ENCODE measurements at regions not wholly inside any gene's neighbourhood (a gene's known extent, or its start where the extent isn't known, plus 50 kb on each side); places are given as distances from the start of the nearest gene placed in this dataset.
"Not testable (repeated sequence)": the region's sequence is repeated elsewhere in the genome, so short reads cannot be mapped to it uniquely, and the experiment has no call there.

DNA sequence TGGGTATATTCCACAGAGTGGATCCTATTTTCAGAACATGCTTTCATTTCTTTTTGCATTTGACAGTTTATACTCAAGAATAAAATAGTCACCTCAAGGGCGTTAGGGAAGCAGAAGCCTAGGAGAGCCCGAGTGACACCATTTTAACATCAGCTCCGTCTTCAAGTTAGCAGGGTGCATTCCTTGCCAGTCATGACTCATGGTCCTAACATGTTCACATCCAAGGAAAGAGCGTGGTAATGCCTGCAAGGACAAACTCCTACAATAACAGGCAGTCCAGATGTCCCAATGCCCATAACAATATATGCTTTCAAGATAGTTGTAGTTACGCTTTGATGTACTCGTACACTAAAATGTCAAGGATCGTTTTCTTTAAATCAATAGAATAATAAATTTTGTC lies 848.4 kb downstream of the SPATA31A7 start:
- peak; percentile 9 for FAIRE-seq
- dilution Hi-C loops (cut with MboI; ENCODE audit: extremely low pct_ligation_motif_present, low sequenced_read_pairs); H4K20me1 ChIP-seq (ENCODE audit: control insufficient read depth, extremely low read depth, insufficient read depth, low read length); H3K27ac ChIP-seq (ENCODE audit: control insufficient read depth, insufficient read depth, low read length); H3K4me2 ChIP-seq (ENCODE audit: control insufficient read depth, extremely low read depth, insufficient read depth, low read depth, low read length); DNase-seq (ENCODE audit: low read depth, low spot score); H3K4me1 ChIP-seq (ENCODE audit: control insufficient read depth, extremely low read depth, insufficient read depth, low read length); H3K9me1 ChIP-seq (ENCODE audit: control insufficient read depth, extremely low read depth, insufficient read depth, low read length); H3K9me3 ChIP-seq (ENCODE audit: control insufficient read depth, low read depth, low read length); H3K27me3 ChIP-seq (ENCODE audit: control insufficient read depth, extremely low read depth, insufficient read depth, low read length); H2AFZ ChIP-seq (ENCODE audit: control insufficient read depth, low read length); H3K36me3 ChIP-seq (ENCODE audit: control insufficient read depth in 2 of 2, extremely low read depth in 1 of 2, insufficient read depth in 2 of 2, low read length in 2 of 2); H3K79me2 ChIP-seq (ENCODE audit: control insufficient read depth, insufficient read depth, low read length); H3K9ac ChIP-seq (ENCODE audit: control insufficient read depth, extremely low read depth, insufficient read depth, low read length); H3K4me3 ChIP-seq (ENCODE audit: control insufficient read depth in 2 of 3, extremely low read depth in 1 of 3, insufficient read depth in 2 of 3, low read depth in 1 of 3, low read length in 3 of 3): not testable (repeated sequence)

DNA sequence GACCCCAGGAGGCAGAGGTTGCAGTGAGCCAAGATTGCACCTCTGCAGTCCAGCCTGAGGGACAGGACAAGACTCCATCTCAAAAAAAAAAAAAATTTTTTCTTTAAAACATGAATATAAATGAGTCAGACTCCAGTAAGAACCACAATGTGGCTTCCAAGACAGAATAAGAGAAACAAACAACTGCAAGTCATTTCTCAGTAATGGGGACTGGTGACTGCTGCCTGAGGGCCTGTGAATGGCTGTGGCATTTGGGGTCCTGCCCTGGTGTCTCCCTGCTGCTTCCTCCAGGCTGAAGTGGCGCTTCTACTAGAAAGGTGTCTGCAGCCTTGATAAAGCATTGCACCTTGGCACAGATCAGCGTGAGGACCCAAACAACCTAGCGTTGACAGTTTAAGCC lies 868.3 kb downstream of the SPATA31A7 start:
- dilution Hi-C loops (cut with MboI; ENCODE audit: extremely low pct_ligation_motif_present, low sequenced_read_pairs); H3K36me3 ChIP-seq (ENCODE audit: control insufficient read depth in 2 of 2, extremely low read depth in 1 of 2, insufficient read depth in 2 of 2, low read length in 2 of 2); H3K79me2 ChIP-seq (ENCODE audit: control insufficient read depth, insufficient read depth, low read length); H3K9me1 ChIP-seq (ENCODE audit: control insufficient read depth, extremely low read depth, insufficient read depth, low read length); H3K9me3 ChIP-seq (ENCODE audit: control insufficient read depth, low read depth, low read length); H3K27me3 ChIP-seq (ENCODE audit: control insufficient read depth, extremely low read depth, insufficient read depth, low read length); H2AFZ ChIP-seq (ENCODE audit: control insufficient read depth, low read length); H3K4me2 ChIP-seq (ENCODE audit: control insufficient read depth, extremely low read depth, insufficient read depth, low read depth, low read length); H3K4me3 ChIP-seq (ENCODE audit: control insufficient read depth in 2 of 3, extremely low read depth in 1 of 3, insufficient read depth in 2 of 3, low read depth in 1 of 3, low read length in 3 of 3); H3K27ac ChIP-seq (ENCODE audit: control insufficient read depth, insufficient read depth, low read length); FAIRE-seq; H3K9ac ChIP-seq (ENCODE audit: control insufficient read depth, extremely low read depth, insufficient read depth, low read length); H3K4me1 ChIP-seq (ENCODE audit: control insufficient read depth, extremely low read depth, insufficient read depth, low read length); H4K20me1 ChIP-seq (ENCODE audit: control insufficient read depth, extremely low read depth, insufficient read depth, low read length); DNase-seq (ENCODE audit: low read depth, low spot score): not testable (repeated sequence)

DNA sequence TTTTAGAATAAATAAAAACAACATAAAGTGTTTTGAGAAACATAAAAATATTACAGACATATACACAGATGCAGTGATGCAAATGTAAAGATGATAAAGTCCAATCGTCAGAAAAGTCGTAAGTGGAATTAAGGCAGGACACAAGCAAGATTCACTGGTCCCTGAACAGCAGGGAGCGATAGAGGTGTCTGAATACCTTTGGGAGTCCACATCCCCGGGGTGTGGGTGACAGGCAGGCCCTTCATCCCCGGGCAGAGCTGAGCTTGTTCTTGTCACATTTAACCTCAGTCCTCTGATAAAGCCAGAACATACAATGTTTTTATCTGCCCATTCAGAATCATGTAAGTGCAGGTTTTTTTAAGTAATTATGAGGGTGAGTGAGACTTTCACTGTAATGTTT lies 881.2 kb downstream of the SPATA31A7 start:
- H4K20me1 ChIP-seq (ENCODE audit: control insufficient read depth, extremely low read depth, insufficient read depth, low read length); H2AFZ ChIP-seq (ENCODE audit: control insufficient read depth, low read length); dilution Hi-C loops (cut with MboI; ENCODE audit: extremely low pct_ligation_motif_present, low sequenced_read_pairs); H3K27ac ChIP-seq (ENCODE audit: control insufficient read depth, insufficient read depth, low read length); H3K27me3 ChIP-seq (ENCODE audit: control insufficient read depth, extremely low read depth, insufficient read depth, low read length); DNase-seq (ENCODE audit: low read depth, low spot score); H3K79me2 ChIP-seq (ENCODE audit: control insufficient read depth, insufficient read depth, low read length); H3K9me1 ChIP-seq (ENCODE audit: control insufficient read depth, extremely low read depth, insufficient read depth, low read length); H3K9ac ChIP-seq (ENCODE audit: control insufficient read depth, extremely low read depth, insufficient read depth, low read length); FAIRE-seq; H3K36me3 ChIP-seq (ENCODE audit: control insufficient read depth in 2 of 2, extremely low read depth in 1 of 2, insufficient read depth in 2 of 2, low read length in 2 of 2); H3K4me2 ChIP-seq (ENCODE audit: control insufficient read depth, extremely low read depth, insufficient read depth, low read depth, low read length); H3K4me1 ChIP-seq (ENCODE audit: control insufficient read depth, extremely low read depth, insufficient read depth, low read length); H3K9me3 ChIP-seq (ENCODE audit: control insufficient read depth, low read depth, low read length); H3K4me3 ChIP-seq (ENCODE audit: control insufficient read depth in 2 of 3, extremely low read depth in 1 of 3, insufficient read depth in 2 of 3, low read depth in 1 of 3, low read length in 3 of 3): not testable (repeated sequence)

DNA sequence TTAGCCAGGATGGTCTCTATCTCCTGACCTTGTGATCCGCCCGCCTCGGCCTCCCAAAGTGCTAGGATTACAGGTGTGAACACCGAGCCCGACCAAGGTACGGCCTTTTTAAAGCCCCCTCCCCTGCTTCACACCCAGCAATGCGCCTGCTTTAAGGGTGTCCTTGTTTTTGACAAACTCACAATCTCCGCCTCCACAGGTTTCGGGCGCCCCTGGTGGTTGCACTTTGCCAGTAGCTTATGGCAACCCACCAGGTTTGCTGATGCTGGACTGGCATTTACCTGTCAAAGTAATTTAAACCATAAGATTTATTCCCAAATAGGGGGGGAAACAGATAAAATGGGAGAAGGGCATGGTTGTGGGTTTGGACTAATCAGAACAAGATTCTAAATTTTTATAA lies 883.6 kb downstream of the SPATA31A7 start:
- H3K36me3 ChIP-seq (ENCODE audit: control insufficient read depth in 2 of 2, extremely low read depth in 1 of 2, insufficient read depth in 2 of 2, low read length in 2 of 2) = not testable (repeated sequence)

DNA sequence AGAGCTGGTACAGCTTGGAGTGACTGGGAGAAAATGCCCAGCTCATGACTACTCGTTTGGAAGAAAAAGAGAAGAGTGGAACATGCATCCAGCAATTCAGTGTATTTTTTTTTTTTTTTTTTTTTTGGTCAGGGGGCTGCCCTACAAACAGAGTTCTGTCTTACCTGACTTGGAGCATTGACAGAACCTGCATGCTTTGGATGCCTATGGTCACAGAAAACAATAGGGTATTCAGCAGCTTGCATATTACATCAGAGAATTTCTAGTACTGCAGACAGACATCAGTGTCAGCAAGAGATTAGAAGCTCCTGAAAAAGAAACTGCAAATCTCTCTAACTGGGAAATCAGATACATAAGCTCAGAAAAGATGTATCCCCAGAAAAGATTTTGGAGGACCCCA lies 894.4 kb downstream of the SPATA31A7 start:
- H3K36me3 ChIP-seq (ENCODE audit: control insufficient read depth in 2 of 2, extremely low read depth in 1 of 2, insufficient read depth in 2 of 2, low read length in 2 of 2); FAIRE-seq; H3K4me3 ChIP-seq (ENCODE audit: control insufficient read depth in 2 of 3, extremely low read depth in 1 of 3, insufficient read depth in 2 of 3, low read depth in 1 of 3, low read length in 3 of 3); H2AFZ ChIP-seq (ENCODE audit: control insufficient read depth, low read length); H3K79me2 ChIP-seq (ENCODE audit: control insufficient read depth, insufficient read depth, low read length); DNase-seq (ENCODE audit: low read depth, low spot score); H3K9me1 ChIP-seq (ENCODE audit: control insufficient read depth, extremely low read depth, insufficient read depth, low read length); H3K4me1 ChIP-seq (ENCODE audit: control insufficient read depth, extremely low read depth, insufficient read depth, low read length); H3K9ac ChIP-seq (ENCODE audit: control insufficient read depth, extremely low read depth, insufficient read depth, low read length); H3K9me3 ChIP-seq (ENCODE audit: control insufficient read depth, low read depth, low read length); H3K27me3 ChIP-seq (ENCODE audit: control insufficient read depth, extremely low read depth, insufficient read depth, low read length); H3K4me2 ChIP-seq (ENCODE audit: control insufficient read depth, extremely low read depth, insufficient read depth, low read depth, low read length); dilution Hi-C loops (cut with MboI; ENCODE audit: extremely low pct_ligation_motif_present, low sequenced_read_pairs); H4K20me1 ChIP-seq (ENCODE audit: control insufficient read depth, extremely low read depth, insufficient read depth, low read length); H3K27ac ChIP-seq (ENCODE audit: control insufficient read depth, insufficient read depth, low read length): not testable (repeated sequence)

More for the DNA sequence above, 883.6 kb downstream of the SPATA31A7 start:
- H2AFZ ChIP-seq (ENCODE audit: control insufficient read depth, low read length); H3K79me2 ChIP-seq (ENCODE audit: control insufficient read depth, insufficient read depth, low read length); H3K4me3 ChIP-seq (ENCODE audit: control insufficient read depth in 2 of 3, extremely low read depth in 1 of 3, insufficient read depth in 2 of 3, low read depth in 1 of 3, low read length in 3 of 3); H3K27me3 ChIP-seq (ENCODE audit: control insufficient read depth, extremely low read depth, insufficient read depth, low read length); H3K27ac ChIP-seq (ENCODE audit: control insufficient read depth, insufficient read depth, low read length); dilution Hi-C loops (cut with MboI; ENCODE audit: extremely low pct_ligation_motif_present, low sequenced_read_pairs); H3K9me3 ChIP-seq (ENCODE audit: control insufficient read depth, low read depth, low read length); FAIRE-seq; H3K4me2 ChIP-seq (ENCODE audit: control insufficient read depth, extremely low read depth, insufficient read depth, low read depth, low read length); H3K9me1 ChIP-seq (ENCODE audit: control insufficient read depth, extremely low read depth, insufficient read depth, low read length); H3K9ac ChIP-seq (ENCODE audit: control insufficient read depth, extremely low read depth, insufficient read depth, low read length); H4K20me1 ChIP-seq (ENCODE audit: control insufficient read depth, extremely low read depth, insufficient read depth, low read length); H3K4me1 ChIP-seq (ENCODE audit: control insufficient read depth, extremely low read depth, insufficient read depth, low read length); DNase-seq (ENCODE audit: low read depth, low spot score): not testable (repeated sequence)
